Keratinocyte (primary cell): ENCODE measurements at regions not wholly inside any gene's neighbourhood (a gene's known extent, or its start where the extent isn't known, plus 50 kb on each side); places are given as distances from the start of the nearest gene placed in this dataset.

Experiments used
- DNase-seq: peaks from one replicate; pipeline ENCODE4 v3.0.0-alpha.2; 2011; ENCODE audit warnings: low read depth, missing footprints, low spot score
- FAIRE-seq: peaks from 2 replicates; lab custom pipeline; 2011; peaks lifted over from hg19 to GRCh38; lab: Jason Lieb, UNC
- H2AFZ ChIP-seq: 2 replicates; pipeline ENCODE4 v1.6.0; 2012; ENCODE audit warnings: low read length, control low read depth, inconsistent platforms; ENCODE audit not compliant: control insufficient read depth
- H3K27ac ChIP-seq: 2 replicates; pipeline ENCODE4 v1.5.1; 2011; ENCODE audit warnings: low read length; ENCODE audit not compliant: control insufficient read depth, insufficient read depth
- H3K27me3 ChIP-seq: 3 replicates; pipeline ENCODE4 v1.6.0; 2011; ENCODE audit warnings: low read length; ENCODE audit not compliant: control insufficient read depth, insufficient read depth; ENCODE audit errors: extremely low read depth
- H3K36me3 ChIP-seq, 2 experiments: 2 replicates in 1 of 2; 3 replicates in 1 of 2; pipeline ENCODE4 v1.5.1; 2011; ENCODE audit warnings: low read length in 2 of 2, mild to moderate bottlenecking in 1 of 2; ENCODE audit not compliant: control insufficient read depth in 2 of 2, insufficient read depth in 2 of 2; ENCODE audit errors: extremely low read depth in 1 of 2
- H3K4me1 ChIP-seq: 3 replicates; pipeline ENCODE4 v1.5.1; 2011; ENCODE audit warnings: low read length; ENCODE audit not compliant: control insufficient read depth, insufficient read depth; ENCODE audit errors: extremely low read depth
- H3K4me2 ChIP-seq: 3 replicates; pipeline ENCODE4 v1.6.0; 2011; ENCODE audit warnings: low read depth, low read length; ENCODE audit not compliant: control insufficient read depth, insufficient read depth; ENCODE audit errors: extremely low read depth
- H3K4me3 ChIP-seq, 3 experiments: fragments of 200-600 bp in 1 of 3; sonication (generic) in 1 of 3; 2 replicates in 2 of 3; 3 replicates in 1 of 3; pipeline ENCODE4 v1.5.1; 2011 to 2016; ENCODE audit warnings: low read length in 3 of 3, mild to moderate bottlenecking in 3 of 3, control low read depth in 2 of 3, inconsistent platforms in 1 of 3, low read depth in 1 of 3, mixed read lengths in 1 of 3, mixed run types in 1 of 3, moderate library complexity in 1 of 3; ENCODE audit not compliant: control insufficient read depth in 2 of 3, insufficient read depth in 2 of 3; ENCODE audit errors: extremely low read depth in 1 of 3
- H3K79me2 ChIP-seq: 2 replicates; pipeline ENCODE4 v1.6.0; 2012; ENCODE audit warnings: low read length; ENCODE audit not compliant: control insufficient read depth, insufficient read depth
- H3K9ac ChIP-seq: 3 replicates; pipeline ENCODE4 v1.6.0; 2011; ENCODE audit warnings: low read length; ENCODE audit not compliant: control insufficient read depth, insufficient read depth; ENCODE audit errors: extremely low read depth
- H3K9me1 ChIP-seq: 3 replicates; pipeline ENCODE4 v1.6.0; 2011; ENCODE audit warnings: low read length; ENCODE audit not compliant: control insufficient read depth, insufficient read depth; ENCODE audit errors: extremely low read depth
- H3K9me3 ChIP-seq: 2 replicates; pipeline ENCODE4 v1.5.1; 2012; ENCODE audit warnings: low read depth, low read length; ENCODE audit not compliant: control insufficient read depth
- H4K20me1 ChIP-seq: 3 replicates; pipeline ENCODE4 v1.6.0; 2011; ENCODE audit warnings: low read length; ENCODE audit not compliant: control insufficient read depth, insufficient read depth; ENCODE audit errors: extremely low read depth
- CTCF ChIP-seq, 3 experiments: IDR thresholded peaks in 1 of 3; conservative IDR thresholded peaks in 1 of 3; optimal IDR thresholded peaks in 1 of 3; 2 replicates in 2 of 3; 3 replicates in 1 of 3; pipeline versions ENCODE3 to v1.5.1; 2011; ENCODE audit warnings: low read length in 3 of 3, mild to moderate bottlenecking in 3 of 3, moderate library complexity in 2 of 3, control low read depth in 1 of 3, inconsistent platforms in 1 of 3; ENCODE audit not compliant: insufficient read depth in 2 of 3; ENCODE audit errors: extremely low read depth in 1 of 3
- EZH2 ChIP-seq: IDR thresholded peaks from one replicate; pipeline ENCODE4 v1.6.1; 2012; ENCODE audit warnings: inconsistent platforms, mild to moderate bottlenecking, low read length, moderate library complexity
- dilution Hi-C: fragments of 300-500 bp; cut with MboI; formaldehyde crosslinking; loops from one replicate; pipeline ENCODE4 v1.7.0; 2020; ENCODE audit warnings: low sequenced_read_pairs; ENCODE audit not compliant: extremely low pct_ligation_motif_present

GRCh38 chr5:121279801-121280200 lies 571.9 kb upstream of the FTMT start:
- Histone ChIP-seq H3K4me2 (no peak overlapping the region), H3K27ac (no peak overlapping the region), H3K4me3 (no peak overlapping the region), H3K9me1 (no peaks in the 10 kb centered on the region), H3K9ac (no peak overlapping the region), H3K9me3 (no peaks in the 10 kb centered on the region), H4K20me1 (no peaks in the 10 kb centered on the region), H3K27me3 (no peaks in the 10 kb centered on the region), H3K36me3 (no peaks in the 10 kb centered on the region), H3K79me2 (no peaks in the 10 kb centered on the region), H2AFZ (no peak overlapping the region), H3K4me1 (no peaks in the 10 kb centered on the region)
- FAIRE-seq (no peak), DNase-seq (no peak)
- TF ChIP-seq CTCF (optimal IDR thresholded peaks at IDR 0.05 in 1 of 3, IDR thresholded peaks at IDR 0.05 in 1 of 3, conservative IDR thresholded peaks at IDR 0.05 in 1 of 3; ENCODE audit: extremely low read depth in 1 of 3, insufficient read depth in 2 of 3, low read length in 3 of 3) (no peak), EZH2 (no peak)
- dilution Hi-C loops: no loop called here

GRCh38 chr5:121285801-121286521 lies 565.7 kb upstream of the FTMT start:
- no peak for DNase-seq
- Histone ChIP-seq H3K4me3 (no peak overlapping the region), H3K4me2 (no peak overlapping the region), H4K20me1 (no peaks in the 10 kb centered on the region), H3K27me3 (no peaks in the 10 kb centered on the region), H3K9me1 (no peaks in the 10 kb centered on the region), H3K36me3 (no peaks in the 10 kb centered on the region), H3K9ac (no peak overlapping the region), H2AFZ (no peak overlapping the region), H3K79me2 (no peaks in the 10 kb centered on the region), H3K4me1 (no peaks in the 10 kb centered on the region), H3K9me3 (no peaks in the 10 kb centered on the region), H3K27ac (no peak overlapping the region)
- TF ChIP-seq CTCF (optimal IDR thresholded peaks at IDR 0.05 in 1 of 3, IDR thresholded peaks at IDR 0.05 in 1 of 3, conservative IDR thresholded peaks at IDR 0.05 in 1 of 3; ENCODE audit: extremely low read depth in 1 of 3, insufficient read depth in 2 of 3, low read length in 3 of 3) (no peak), EZH2 (no peak)
- dilution Hi-C loops: no loop called here
- FAIRE-seq: no peak
